ENCODE measurements at regions not wholly inside any gene's neighbourhood (a gene's known extent, or its start where the extent isn't known, plus 50 kb on each side); places are given as distances from the start of the nearest gene placed in this dataset.

DNA sequence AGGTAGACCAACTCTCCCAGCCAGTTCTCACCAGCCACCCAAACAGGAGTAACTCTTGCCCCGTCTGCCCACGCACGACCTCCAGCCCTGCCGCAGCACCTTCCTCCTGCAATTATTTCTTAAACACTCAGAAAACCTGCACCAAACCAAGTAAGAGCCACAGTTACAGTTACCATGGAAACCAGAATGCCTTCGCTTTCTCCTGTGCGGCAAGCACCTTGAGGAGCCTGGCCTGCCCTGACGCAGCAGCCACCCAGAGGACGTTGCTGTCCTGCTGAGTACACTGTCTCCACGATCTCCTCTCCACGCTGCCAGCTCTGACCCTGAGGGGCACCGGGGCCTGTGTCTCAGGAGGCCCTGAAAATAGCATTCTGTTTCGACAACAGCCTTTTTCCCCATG is 94.3 kb upstream of the SMIM21 start:
- Histone ChIP-seq H3K4me2 (ENCODE audit: low read length) (no peak overlapping the region), H3K27me3 (ENCODE audit: insufficient read depth, low read length) (no peaks in the 10 kb centered on the region), H3K9me3 (ENCODE audit: insufficient read depth, low read depth, low read length) (no peaks in the 10 kb centered on the region), H3K4me1 (ENCODE audit: insufficient read depth, low read length) (no peaks in the 10 kb centered on the region), H3K27ac (ENCODE audit: low read depth, low read length) (no peak overlapping the region), H4K20me1 (ENCODE audit: insufficient read depth, low read length) (no peaks in the 10 kb centered on the region), H3K9ac (ENCODE audit: low read length) (no peak overlapping the region), H3K79me2 (ENCODE audit: insufficient read depth, low read length) (no peaks in the 10 kb centered on the region), H2AFZ (ENCODE audit: low read depth, low read length) (no peak overlapping the region), H3K4me3 (ENCODE audit: insufficient read depth, low read depth, low read length) (no peak overlapping the region), H3K36me3 (ENCODE audit: insufficient read depth, low read length) (no peaks in the 10 kb centered on the region)
- Mint-ChIP-seq H3K27me3 (ENCODE audit: low read depth, unreplicated experiment) (peaks cover 15% of the 10 kb centered on the region), H3K27ac (ENCODE audit: unreplicated experiment) (no peak overlapping the region), H3K36me3 (ENCODE audit: low read depth, unreplicated experiment) (no peaks in the 10 kb centered on the region), H3K4me3 (ENCODE audit: unreplicated experiment) (no peak overlapping the region), H3K4me1 (ENCODE audit: low read depth, unreplicated experiment) (no peaks in the 10 kb centered on the region), H3K9me3 (ENCODE audit: unreplicated experiment) (no peaks in the 10 kb centered on the region)
- TF ChIP-seq EZH2 (IDR thresholded peaks at IDR 0.05; ENCODE audit: insufficient read depth, low read length) = no peak
- TF ChIP-seq, protein P1, sequence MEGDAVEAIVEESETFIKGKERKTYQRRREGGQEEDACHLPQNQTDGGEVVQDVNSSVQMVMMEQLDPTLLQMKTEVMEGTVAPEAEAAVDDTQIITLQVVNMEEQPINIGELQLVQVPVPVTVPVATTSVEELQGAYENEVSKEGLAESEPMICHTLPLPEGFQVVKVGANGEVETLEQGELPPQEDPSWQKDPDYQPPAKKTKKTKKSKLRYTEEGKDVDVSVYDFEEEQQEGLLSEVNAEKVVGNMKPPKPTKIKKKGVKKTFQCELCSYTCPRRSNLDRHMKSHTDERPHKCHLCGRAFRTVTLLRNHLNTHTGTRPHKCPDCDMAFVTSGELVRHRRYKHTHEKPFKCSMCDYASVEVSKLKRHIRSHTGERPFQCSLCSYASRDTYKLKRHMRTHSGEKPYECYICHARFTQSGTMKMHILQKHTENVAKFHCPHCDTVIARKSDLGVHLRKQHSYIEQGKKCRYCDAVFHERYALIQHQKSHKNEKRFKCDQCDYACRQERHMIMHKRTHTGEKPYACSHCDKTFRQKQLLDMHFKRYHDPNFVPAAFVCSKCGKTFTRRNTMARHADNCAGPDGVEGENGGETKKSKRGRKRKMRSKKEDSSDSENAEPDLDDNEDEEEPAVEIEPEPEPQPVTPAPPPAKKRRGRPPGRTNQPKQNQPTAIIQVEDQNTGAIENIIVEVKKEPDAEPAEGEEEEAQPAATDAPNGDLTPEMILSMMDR (IDR thresholded peaks at IDR 0.05; ENCODE audit: insufficient read depth, low read depth, low read length) = no peak
- DNase-seq (ENCODE audit: low read depth) = no peak
- no peak for FAIRE-seq

DNA sequence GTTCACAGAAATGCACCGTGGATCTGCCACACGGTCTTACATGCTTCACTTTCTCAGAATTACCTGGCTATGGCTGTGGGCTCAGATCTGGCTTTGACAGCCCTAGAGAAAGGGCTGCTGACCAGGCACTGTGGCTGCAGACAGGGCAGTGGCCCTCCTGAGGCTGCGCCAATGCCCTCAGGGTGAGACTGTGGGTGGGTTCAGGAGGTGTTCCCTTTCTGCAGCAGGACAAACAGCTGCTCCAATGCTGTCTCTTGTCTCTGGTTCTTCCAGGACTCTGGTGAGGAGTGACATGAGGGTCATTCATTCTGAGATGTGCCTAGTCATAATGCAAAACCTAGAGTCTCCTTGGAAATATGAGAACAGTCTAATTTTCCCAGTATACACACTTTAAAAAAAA is 90.5 kb upstream of the SMIM21 start:
- Histone ChIP-seq H3K27ac (ENCODE audit: low read depth, low read length) (no peak overlapping the region), H3K4me3 (ENCODE audit: insufficient read depth, low read depth, low read length) (no peak overlapping the region), H3K9ac (ENCODE audit: low read length) (no peak overlapping the region), H2AFZ (ENCODE audit: low read depth, low read length) (no peak overlapping the region), H3K9me3 (ENCODE audit: insufficient read depth, low read depth, low read length) (no peaks in the 10 kb centered on the region), H3K4me2 (ENCODE audit: low read length) (no peak overlapping the region), H3K36me3 (ENCODE audit: insufficient read depth, low read length) (no peaks in the 10 kb centered on the region), H3K79me2 (ENCODE audit: insufficient read depth, low read length) (no peaks in the 10 kb centered on the region), H3K27me3 (ENCODE audit: insufficient read depth, low read length) (no peaks in the 10 kb centered on the region), H4K20me1 (ENCODE audit: insufficient read depth, low read length) (no peaks in the 10 kb centered on the region), H3K4me1 (ENCODE audit: insufficient read depth, low read length) (no peaks in the 10 kb centered on the region)
- DNase-seq (ENCODE audit: low read depth) (no peak), FAIRE-seq (no peak)
- H3K4me3 Mint-ChIP-seq (ENCODE audit: unreplicated experiment) = no peak overlapping the region
- peaks cover 6% of the 10 kb centered on the region for H3K27me3 Mint-ChIP-seq (ENCODE audit: low read depth, unreplicated experiment)
- H3K27ac Mint-ChIP-seq (ENCODE audit: unreplicated experiment) = no peak overlapping the region
- no peaks in the 10 kb centered on the region for H3K36me3 Mint-ChIP-seq (ENCODE audit: low read depth, unreplicated experiment)
- TF ChIP-seq EZH2 (IDR thresholded peaks at IDR 0.05; ENCODE audit: insufficient read depth, low read length) = no peak
- TF ChIP-seq, protein P1 (IDR thresholded peaks at IDR 0.05; ENCODE audit: insufficient read depth, low read depth, low read length) = no peak
- no peaks in the 10 kb centered on the region for H3K4me1 Mint-ChIP-seq (ENCODE audit: low read depth, unreplicated experiment)
- peaks cover 4% of the 10 kb centered on the region for H3K9me3 Mint-ChIP-seq (ENCODE audit: unreplicated experiment)

DNA sequence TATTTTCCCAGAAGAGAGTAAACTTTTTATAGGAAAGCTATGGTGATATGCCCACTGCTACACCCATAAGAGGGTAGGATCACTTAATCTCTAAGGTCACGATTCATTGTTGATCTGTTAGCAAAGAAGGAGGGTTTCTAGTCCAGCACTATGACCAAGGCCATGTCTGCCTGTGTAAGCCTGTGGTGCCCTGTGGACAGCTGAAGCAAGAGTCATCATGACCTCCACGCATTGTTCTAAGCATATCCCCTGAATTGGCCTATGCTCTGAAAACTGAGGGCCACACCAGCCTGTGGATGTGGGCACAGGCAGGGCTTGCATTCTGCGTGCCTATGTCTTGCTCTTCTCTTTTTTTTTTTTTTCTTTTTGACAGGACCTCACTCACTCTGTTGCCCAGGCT is 89.8 kb upstream of the SMIM21 start:
- Mint-ChIP-seq H3K36me3 (ENCODE audit: low read depth, unreplicated experiment) (no peaks in the 10 kb centered on the region), H3K27ac (ENCODE audit: unreplicated experiment) (no peak overlapping the region), H3K27me3 (ENCODE audit: low read depth, unreplicated experiment) (peaks cover 6% of the 10 kb centered on the region), H3K9me3 (ENCODE audit: unreplicated experiment) (peaks cover 4% of the 10 kb centered on the region), H3K4me3 (ENCODE audit: unreplicated experiment) (no peak overlapping the region), H3K4me1 (ENCODE audit: low read depth, unreplicated experiment) (no peaks in the 10 kb centered on the region)
- Histone ChIP-seq H2AFZ (ENCODE audit: low read depth, low read length) (no peak overlapping the region), H3K4me1 (ENCODE audit: insufficient read depth, low read length) (no peaks in the 10 kb centered on the region), H3K27ac (ENCODE audit: low read depth, low read length) (no peak overlapping the region), H3K9me3 (ENCODE audit: insufficient read depth, low read depth, low read length) (no peaks in the 10 kb centered on the region), H3K4me3 (ENCODE audit: insufficient read depth, low read depth, low read length) (no peak overlapping the region), H3K4me2 (ENCODE audit: low read length) (no peak overlapping the region), H3K79me2 (ENCODE audit: insufficient read depth, low read length) (no peaks in the 10 kb centered on the region), H4K20me1 (ENCODE audit: insufficient read depth, low read length) (no peaks in the 10 kb centered on the region), H3K9ac (ENCODE audit: low read length) (no peak overlapping the region), H3K36me3 (ENCODE audit: insufficient read depth, low read length) (no peaks in the 10 kb centered on the region), H3K27me3 (ENCODE audit: insufficient read depth, low read length) (no peaks in the 10 kb centered on the region)
- DNase-seq (ENCODE audit: low read depth) = no peak
- FAIRE-seq = no peak
- TF ChIP-seq, protein P1 (IDR thresholded peaks at IDR 0.05; ENCODE audit: insufficient read depth, low read depth, low read length) = no peak
- no peak for TF ChIP-seq EZH2 (IDR thresholded peaks at IDR 0.05; ENCODE audit: insufficient read depth, low read length)

Measured in astrocyte (in vitro differentiated cells and primary cell).